ENCODE measurements at regions not wholly inside any gene's neighbourhood (a gene's known extent, or its start where the extent isn't known, plus 50 kb on each side); places are given as distances from the start of the nearest gene placed in this dataset.

GRCh38 chr10:128759174-128759573 is 633.0 kb upstream of the MKI67 start:
- DNase-seq (ENCODE audit: low spot score), result no peak

GRCh38 chr10:128763588-128763987 is 637.4 kb upstream of the MKI67 start:
- no peak for DNase-seq (ENCODE audit: low spot score)

DNA sequence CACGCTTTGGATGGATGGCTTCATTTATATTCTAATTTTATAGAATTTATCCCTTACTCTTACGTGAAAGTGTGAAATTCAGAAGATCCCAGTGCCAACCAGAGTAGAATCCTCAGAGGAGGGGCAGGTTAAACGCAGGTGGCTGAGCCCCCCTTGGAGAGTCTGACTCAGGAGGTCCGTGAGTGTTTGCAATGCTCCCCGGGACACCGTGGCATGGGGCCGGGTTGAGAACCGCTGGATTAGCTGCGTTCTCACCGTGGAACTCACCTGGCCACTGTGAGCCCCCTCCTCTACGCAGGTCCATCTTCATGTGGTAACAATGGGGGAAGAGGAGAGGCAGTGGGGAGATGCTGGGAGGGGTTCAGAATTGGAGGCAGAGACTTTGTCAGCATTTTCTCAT is 638.0 kb upstream of the MKI67 start:
- DNase-seq (ENCODE audit: low spot score), result no peak

DNA sequence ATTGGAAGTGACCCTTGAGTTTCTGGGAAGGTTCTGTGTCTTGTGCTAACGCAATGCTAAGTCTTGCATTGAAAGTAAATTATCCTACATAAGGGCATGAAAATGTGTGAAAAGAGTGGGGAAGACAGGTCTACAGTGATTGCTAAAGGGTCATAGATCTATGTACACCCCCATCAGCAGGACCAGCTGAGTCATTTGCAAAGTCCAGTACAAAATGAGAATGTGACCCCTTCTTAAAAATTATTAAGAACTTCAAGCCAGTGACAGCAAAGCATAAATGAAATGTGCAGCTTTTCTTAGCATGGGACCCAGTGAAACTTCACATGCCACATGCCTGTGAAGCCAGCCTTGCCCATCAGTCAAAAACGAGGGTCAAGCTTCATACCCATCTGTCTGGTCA is 640.7 kb upstream of the MKI67 start:
- DNase-seq (ENCODE audit: low spot score), result no peak

GRCh38 chr10:128774979-128775378 is 648.8 kb upstream of the MKI67 start:
- no peak for DNase-seq (ENCODE audit: low spot score)

DNA sequence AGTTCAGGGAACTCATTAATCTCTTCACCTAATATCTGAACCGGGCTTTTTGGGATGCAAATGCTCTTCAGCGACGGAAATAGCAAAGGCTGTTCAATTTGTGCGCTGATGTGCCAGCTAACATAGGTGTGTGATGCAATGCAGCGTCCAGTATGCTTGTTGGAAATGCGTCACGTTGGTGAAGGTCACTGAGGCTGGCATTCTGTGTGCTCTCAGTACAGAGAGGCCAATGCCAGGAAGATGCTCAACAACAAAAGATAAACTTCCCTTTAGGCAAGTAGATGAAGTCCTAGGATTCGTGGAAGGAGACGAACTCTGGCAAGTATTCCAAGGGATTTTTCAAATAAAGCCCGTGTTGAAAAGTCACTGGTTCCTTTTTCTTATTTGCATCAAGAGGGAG is 649.5 kb upstream of the MKI67 start:
- DNase-seq (ENCODE audit: low spot score), result no peak

GRCh38 chr10:128776673-128777252 is 650.5 kb upstream of the MKI67 start:
- no peak for DNase-seq (ENCODE audit: low spot score)

- DNase-seq (ENCODE audit: low spot score), result no peak
These were observed 651.1 kb upstream of the MKI67 start for GRCh38 chr10:128777342-128777741.

- no peak for DNase-seq (ENCODE audit: low spot score)
These were observed 653.2 kb upstream of the MKI67 start for GRCh38 chr10:128779416-128779815.

- DNase-seq (ENCODE audit: low spot score), result no peak
These were observed 654.0 kb upstream of the MKI67 start for GRCh38 chr10:128780156-128780761.

DNA sequence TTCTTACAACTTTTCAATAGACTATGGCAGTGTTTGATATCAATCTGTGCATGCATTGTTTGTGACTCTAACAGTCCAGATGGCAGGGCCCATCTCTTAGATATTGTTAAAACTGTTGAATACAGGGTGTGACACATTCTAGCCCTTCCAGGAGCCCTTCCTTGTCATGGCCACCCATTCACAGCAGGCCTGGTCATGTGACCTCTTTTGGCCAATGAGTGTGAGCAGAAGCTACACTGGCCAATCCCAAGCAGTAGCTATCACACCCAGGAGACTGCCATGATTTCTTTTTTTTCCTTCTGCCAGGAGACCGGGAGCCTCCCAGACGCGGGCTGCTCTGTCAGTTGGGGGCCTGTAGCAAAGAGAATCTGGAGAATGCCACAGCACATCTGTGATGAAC is 655.4 kb upstream of the MKI67 start:
- DNase-seq (ENCODE audit: low spot score), result no peak

GRCh38 chr10:128784444-128784843 is 658.2 kb upstream of the MKI67 start:
- DNase-seq (ENCODE audit: low spot score), result no peak

- no peak for DNase-seq (ENCODE audit: low spot score)
These were observed 666.4 kb upstream of the MKI67 start for GRCh38 chr10:128792426-128793140.

GRCh38 chr10:128793726-128794655 is 667.8 kb upstream of the MKI67 start:
- DNase-seq (ENCODE audit: low spot score), result no peak

- DNase-seq (ENCODE audit: low spot score), result no peak
These were observed 670.2 kb upstream of the MKI67 start for GRCh38 chr10:128796396-128796912.

DNA sequence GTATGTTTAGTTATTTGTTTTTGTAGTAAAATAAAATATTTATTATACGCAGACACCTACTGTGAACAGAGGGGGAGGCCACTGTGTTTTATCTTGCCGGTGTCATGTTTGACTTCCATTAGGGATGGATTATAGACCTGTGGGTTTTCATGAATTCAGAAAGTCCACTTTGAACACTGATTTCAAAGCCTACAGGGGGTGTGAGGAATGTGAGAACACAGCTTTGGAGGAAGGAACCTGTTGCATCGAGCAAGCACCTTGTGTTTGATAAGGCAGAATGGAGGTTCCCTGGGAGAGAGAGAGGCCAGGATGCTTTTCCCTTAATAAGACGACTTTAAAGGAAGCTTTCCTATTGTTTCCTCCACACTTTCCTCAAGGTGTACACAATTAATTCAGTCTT is 665.0 kb upstream of the MGMT start:
- DNase-seq (ENCODE audit: low spot score), result no peak

GRCh38 chr10:128803790-128804189 is 663.3 kb upstream of the MGMT start:
- DNase-seq (ENCODE audit: low spot score), result no peak

GRCh38 chr10:128804411-128804810 is 662.6 kb upstream of the MGMT start:
- DNase-seq (ENCODE audit: low spot score), result no peak

GRCh38 chr10:128808921-128809440 is 658.1 kb upstream of the MGMT start:
- no peak for DNase-seq (ENCODE audit: low spot score)

GRCh38 chr10:128811511-128811910 is 655.5 kb upstream of the MGMT start:
- DNase-seq (ENCODE audit: low spot score), result no peak

DNA sequence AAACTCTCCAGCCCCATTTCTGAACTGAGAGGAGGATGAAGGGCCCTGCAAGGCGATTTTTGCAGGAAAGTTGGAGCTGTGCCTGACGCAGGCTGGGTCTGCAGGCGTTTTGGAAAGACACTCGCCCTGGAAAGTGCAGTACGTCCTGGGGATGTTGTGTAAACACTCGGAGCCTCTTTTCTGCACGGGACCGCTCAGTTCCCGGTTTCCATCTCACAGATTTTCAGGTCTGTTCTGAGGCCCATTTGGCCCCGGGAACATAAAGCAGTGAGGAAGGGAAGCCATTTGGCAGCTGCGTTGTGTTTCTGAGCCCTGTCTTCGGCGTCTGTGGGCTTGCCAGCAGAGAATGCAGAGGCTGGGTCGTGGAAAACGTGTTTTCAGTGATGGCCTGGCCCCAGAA is 655.0 kb upstream of the MGMT start:
- DNase-seq (ENCODE audit: low spot score), result no peak

DNA sequence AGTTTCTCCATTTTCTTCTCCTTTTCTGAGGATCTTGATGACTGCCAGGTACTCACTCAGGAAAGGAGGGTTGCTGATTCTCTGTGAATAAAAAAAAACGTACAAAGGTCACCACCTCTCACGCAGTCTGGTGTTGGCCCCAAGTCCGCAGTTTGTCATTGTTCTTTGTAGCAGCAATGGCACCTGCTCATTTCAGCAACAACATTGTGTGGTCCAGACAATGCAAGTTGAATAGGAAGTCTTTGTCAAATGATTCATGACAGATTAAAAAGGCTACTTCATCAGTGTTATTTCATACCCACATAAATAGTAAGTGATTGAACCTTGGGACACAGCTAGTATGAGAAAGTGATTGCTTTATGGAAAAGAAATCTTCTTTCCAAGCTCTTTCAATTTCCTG is 653.5 kb upstream of the MGMT start:
- no peak for DNase-seq (ENCODE audit: low spot score)
